GM12892 (cell line): ENCODE measurements at regions not wholly inside any gene's neighbourhood (a gene's known extent, or its start where the extent isn't known, plus 50 kb on each side); places are given as distances from the start of the nearest gene placed in this dataset.

Source experiments
- POLR2A ChIP-seq: IDR thresholded peaks from 2 replicates; pipeline ENCODE4 v1.6.1; 2011; ENCODE audit warnings: low read depth, low read length, control low read depth
- POLR2AphosphoS5 ChIP-seq: IDR thresholded peaks from 2 replicates; pipeline ENCODE4 v1.6.1; 2011; ENCODE audit warnings: low read depth, low read length, control low read depth

GRCh38 chr4:23114538-23114937 lies 421.8 kb downstream of the GBA3 start:
- TF ChIP-seq POLR2A (no peak), POLR2AphosphoS5 (no peak)
